ENCODE measurements at regions not wholly inside any gene's neighbourhood (a gene's known extent, or its start where the extent isn't known, plus 50 kb on each side); places are given as distances from the start of the nearest gene placed in this dataset.

- TF ChIP-seq POLR2AphosphoS5 (IDR thresholded peaks at IDR 0.05) (no peak), CTCF (IDR thresholded peaks at IDR 0.05) (no peak), POLR2A (IDR thresholded peaks at IDR 0.05) (no peak), EP300 (IDR thresholded peaks at IDR 0.05; ENCODE audit: low read depth) (no peak)
Measured at GRCh38 chr5:51889703-51890102, 506.5 kb downstream of the ISL1 start.
